KMS-11 (cell line): ENCODE measurements at regions not wholly inside any gene's neighbourhood (a gene's known extent, or its start where the extent isn't known, plus 50 kb on each side); places are given as distances from the start of the nearest gene placed in this dataset.

Experiments
- H2AFZ ChIP-seq: fragments of 200-600 bp; sonication (generic); 2 replicates; pipeline ENCODE4 v1.6.1; 2016; ENCODE audit warnings: antibody characterized with exemption, mixed run types, low read depth
- H3K27ac ChIP-seq: fragments of 200-600 bp; sonication (generic); 2 replicates; pipeline ENCODE4 v1.6.1; 2016; ENCODE audit warnings: mild to moderate bottlenecking, mixed run types
- H3K27me3 ChIP-seq: fragments of 200-600 bp; sonication (generic); 2 replicates; pipeline ENCODE4 v1.6.1; 2017; ENCODE audit warnings: mild to moderate bottlenecking, low read depth, mixed run types, moderate library complexity; ENCODE audit not compliant: insufficient read depth
- H3K36me3 ChIP-seq: fragments of 200-600 bp; sonication (generic); 2 replicates; pipeline ENCODE4 v1.6.1; 2017; ENCODE audit warnings: mild to moderate bottlenecking, mixed run types; ENCODE audit not compliant: insufficient read depth
- H3K4me1 ChIP-seq: fragments of 200-600 bp; sonication (generic); 2 replicates; pipeline ENCODE4 v1.6.1; 2016; ENCODE audit warnings: mild to moderate bottlenecking, low read depth, mixed run types; ENCODE audit not compliant: poor library complexity, severe bottlenecking
- H3K4me2 ChIP-seq: fragments of 200-600 bp; sonication (generic); 2 replicates; pipeline ENCODE4 v1.7.0; 2016; ENCODE audit warnings: mild to moderate bottlenecking, mixed run types
- H3K4me3 ChIP-seq: fragments of 200-600 bp; sonication (generic); IDR thresholded peaks from 2 replicates; pipeline ENCODE4 v1.6.1; 2017; ENCODE audit warnings: low read depth, low read length, mixed read lengths; ENCODE audit not compliant: insufficient read depth
- H3K79me2 ChIP-seq: fragments of 200-600 bp; sonication (generic); 2 replicates; pipeline ENCODE4 v1.6.1; 2016; ENCODE audit warnings: low read depth, mixed run types; ENCODE audit not compliant: insufficient read depth
- H3K9ac ChIP-seq: fragments of 200-600 bp; sonication (generic); 2 replicates; pipeline ENCODE4 v1.6.1; 2016; ENCODE audit warnings: mild to moderate bottlenecking, mixed run types
- H4K20me1 ChIP-seq: fragments of 200-600 bp; sonication (generic); 2 replicates; pipeline ENCODE4 v1.6.1; 2016; ENCODE audit warnings: mild to moderate bottlenecking, mixed run types; ENCODE audit not compliant: insufficient read depth
- CTCF ChIP-seq: fragments of 200-600 bp; sonication (generic); conservative IDR thresholded peaks from 2 replicates; pipeline ENCODE4 v1.6.1; 2017; ENCODE audit warnings: low read depth, mild to moderate bottlenecking, antibody characterized with exemption, low read length, moderate library complexity, mixed read lengths

- no peak overlapping the region for H3K9ac ChIP-seq
- no peak overlapping the region for H3K27ac ChIP-seq
- H3K4me3 ChIP-seq: no peak overlapping the region
- no peaks in the 10 kb centered on the region for H3K27me3 ChIP-seq
- H3K4me1 ChIP-seq: no peaks in the 10 kb centered on the region
- H3K79me2 ChIP-seq: no peaks in the 10 kb centered on the region
- H3K4me2 ChIP-seq: no peak overlapping the region
- no peaks in the 10 kb centered on the region for H3K36me3 ChIP-seq
- no peaks in the 10 kb centered on the region for H4K20me1 ChIP-seq
- no peak overlapping the region for H2AFZ ChIP-seq
- no peak for TF ChIP-seq CTCF
Measured at GRCh38 chr13:64556376-64556775, 2673.8 kb downstream of the PCDH9 start.

- Histone ChIP-seq H3K4me3 (no peak overlapping the region), H3K27me3 (no peaks in the 10 kb centered on the region), H2AFZ (no peak overlapping the region), H4K20me1 (no peaks in the 10 kb centered on the region), H3K9ac (no peak overlapping the region), H3K79me2 (no peaks in the 10 kb centered on the region), H3K27ac (no peak overlapping the region), H3K4me2 (no peak overlapping the region), H3K4me1 (no peaks in the 10 kb centered on the region), H3K36me3 (no peaks in the 10 kb centered on the region)
- TF ChIP-seq CTCF: no peak
Measured at GRCh38 chr13:64553411-64554129, 2676.6 kb downstream of the PCDH9 start.

GRCh38 chr13:64551755-64552154 lies 2678.4 kb downstream of the PCDH9 start:
- Histone ChIP-seq H3K27me3 (no peaks in the 10 kb centered on the region), H2AFZ (no peak overlapping the region), H3K27ac (no peak overlapping the region), H3K4me1 (no peaks in the 10 kb centered on the region), H3K4me3 (no peak overlapping the region), H4K20me1 (no peaks in the 10 kb centered on the region), H3K79me2 (no peaks in the 10 kb centered on the region), H3K36me3 (no peaks in the 10 kb centered on the region), H3K9ac (no peak overlapping the region), H3K4me2 (no peak overlapping the region)
- no peak for TF ChIP-seq CTCF

- Histone ChIP-seq H3K79me2 (no peaks in the 10 kb centered on the region), H3K4me1 (no peaks in the 10 kb centered on the region), H3K4me2 (no peak overlapping the region), H3K9ac (no peak overlapping the region), H3K27me3 (no peaks in the 10 kb centered on the region), H3K36me3 (no peaks in the 10 kb centered on the region), H4K20me1 (no peaks in the 10 kb centered on the region), H2AFZ (no peak overlapping the region), H3K27ac (no peak overlapping the region), H3K4me3 (no peak overlapping the region)
- no peak for TF ChIP-seq CTCF
Measured at GRCh38 chr13:64546371-64546770, 2683.8 kb downstream of the PCDH9 start.
